GM21423 (cell line): ENCODE measurements at regions not wholly inside any gene's neighbourhood (a gene's known extent, or its start where the extent isn't known, plus 50 kb on each side); places are given as distances from the start of the nearest gene placed in this dataset.

ENCODE experiments used
- ATAC-seq: cut with Tn5 transposase; IDR thresholded peaks from one replicate; pipeline ENCODE4 v1.9.1; 2021; ENCODE audit warnings: mild to moderate bottlenecking, moderate library complexity; ENCODE audit not compliant: unreplicated experiment

DNA sequence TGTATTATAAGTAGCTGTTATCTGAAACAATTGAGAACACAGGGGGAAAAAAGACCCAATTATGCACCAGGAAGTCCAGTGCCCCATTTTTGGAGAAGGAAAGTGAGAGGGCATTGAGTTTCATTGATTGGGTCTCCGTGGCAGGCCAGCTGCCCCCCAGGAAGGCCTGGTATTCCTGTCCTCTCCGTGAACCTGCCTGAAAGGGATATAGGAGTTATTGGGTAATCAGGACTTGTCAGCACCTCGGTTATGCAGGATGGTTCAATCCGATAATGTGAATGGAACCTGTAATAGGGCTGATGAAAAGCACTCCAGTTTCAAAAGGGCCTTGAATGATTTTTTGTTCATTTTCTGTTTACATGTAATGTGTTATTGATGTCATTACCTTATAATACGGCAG is 122.0 kb upstream of the RARB start:
- ATAC-seq, result no peak

DNA sequence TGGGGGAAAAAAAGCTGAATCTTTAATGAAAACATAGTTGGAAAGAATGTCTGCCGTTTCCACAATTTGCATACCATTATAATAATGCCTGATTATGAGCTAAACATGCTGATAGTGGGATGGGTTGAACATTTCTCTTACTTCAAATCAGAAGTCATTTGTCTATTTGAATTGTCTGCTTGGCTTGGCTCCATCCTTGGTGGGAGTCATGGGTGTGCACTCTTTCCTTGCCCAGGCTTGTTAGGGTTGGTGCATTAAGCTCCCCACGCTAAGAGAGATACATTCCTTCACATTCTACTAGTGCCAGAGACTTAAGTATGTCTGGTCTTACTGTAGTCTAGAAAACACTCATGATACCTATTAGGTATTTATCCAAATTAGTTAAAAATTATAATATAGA is 121.4 kb upstream of the RARB start:
- ATAC-seq, result no peak

DNA sequence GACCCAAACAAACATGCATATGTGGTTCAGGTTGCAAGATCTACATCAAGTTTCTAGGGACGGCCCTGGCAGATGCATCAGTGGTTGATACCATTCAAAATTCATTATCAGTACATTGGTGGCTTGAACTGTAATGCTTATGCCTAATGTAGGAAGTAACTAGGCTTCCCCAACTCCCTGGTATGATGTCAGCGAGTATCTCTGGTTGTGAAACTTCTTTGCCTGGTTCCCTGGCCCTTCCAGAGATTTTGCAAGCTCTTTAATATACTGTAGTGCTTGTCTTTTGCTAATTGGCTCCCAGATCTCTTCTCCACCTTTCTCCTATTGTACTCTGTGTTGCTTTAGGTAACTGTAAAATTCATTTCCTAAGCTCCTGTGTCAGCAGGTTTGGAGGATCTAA is 114.8 kb upstream of the RARB start:
- no peak for ATAC-seq

DNA sequence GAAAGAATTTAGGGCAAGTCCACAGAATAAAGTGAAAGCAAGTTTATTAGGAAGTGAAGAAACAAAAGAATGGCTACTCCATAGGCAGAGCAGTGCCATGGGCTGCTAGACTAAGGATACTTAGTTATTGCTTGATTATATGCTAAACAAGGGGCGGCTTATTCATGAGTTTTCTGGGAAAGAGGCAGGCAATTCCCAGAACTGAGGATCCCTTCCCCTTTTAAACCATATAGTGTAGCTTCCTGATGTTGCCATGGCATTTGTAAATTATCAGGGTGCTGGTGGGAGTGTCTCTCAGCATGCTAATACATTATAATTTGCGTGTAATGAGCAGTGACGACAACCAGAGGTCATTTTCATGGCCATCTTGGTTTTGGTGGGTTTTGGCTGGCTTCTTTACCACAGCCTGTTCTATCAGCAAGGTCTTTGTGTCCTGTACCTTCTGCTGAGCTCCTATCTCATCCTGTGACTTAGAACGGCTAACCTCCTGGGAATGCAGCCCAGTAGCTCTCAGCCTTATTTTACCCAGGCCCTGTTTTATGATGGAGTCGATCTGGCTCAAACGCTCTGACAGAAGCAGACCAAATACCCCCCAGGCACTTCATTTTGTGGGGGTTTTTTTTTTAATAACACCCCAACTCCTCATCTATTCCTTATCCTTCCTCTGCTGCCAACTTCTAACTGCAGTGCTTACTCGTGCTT is 103.0 kb upstream of the RARB start:
- ATAC-seq, result no peak

DNA sequence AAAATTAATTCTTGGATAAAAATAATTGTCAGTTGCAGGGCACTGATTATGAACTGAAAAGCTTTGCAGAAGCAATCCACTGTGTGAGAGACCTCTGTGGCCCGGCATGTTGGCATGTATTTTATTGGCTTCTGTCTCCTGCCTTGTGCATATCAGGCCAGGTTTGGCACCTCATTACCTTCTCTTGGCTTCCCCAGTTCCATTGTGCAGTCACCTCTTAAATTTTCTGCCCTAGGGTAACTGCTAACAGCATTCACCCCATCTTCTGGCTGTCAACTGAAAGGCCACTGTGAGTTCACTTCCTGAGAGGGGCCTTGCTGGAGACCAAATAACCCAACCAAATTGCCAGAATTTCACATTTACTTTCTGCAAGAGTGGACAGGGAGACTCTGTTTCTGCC is 92.7 kb upstream of the RARB start:
- ATAC-seq, result no peak

DNA sequence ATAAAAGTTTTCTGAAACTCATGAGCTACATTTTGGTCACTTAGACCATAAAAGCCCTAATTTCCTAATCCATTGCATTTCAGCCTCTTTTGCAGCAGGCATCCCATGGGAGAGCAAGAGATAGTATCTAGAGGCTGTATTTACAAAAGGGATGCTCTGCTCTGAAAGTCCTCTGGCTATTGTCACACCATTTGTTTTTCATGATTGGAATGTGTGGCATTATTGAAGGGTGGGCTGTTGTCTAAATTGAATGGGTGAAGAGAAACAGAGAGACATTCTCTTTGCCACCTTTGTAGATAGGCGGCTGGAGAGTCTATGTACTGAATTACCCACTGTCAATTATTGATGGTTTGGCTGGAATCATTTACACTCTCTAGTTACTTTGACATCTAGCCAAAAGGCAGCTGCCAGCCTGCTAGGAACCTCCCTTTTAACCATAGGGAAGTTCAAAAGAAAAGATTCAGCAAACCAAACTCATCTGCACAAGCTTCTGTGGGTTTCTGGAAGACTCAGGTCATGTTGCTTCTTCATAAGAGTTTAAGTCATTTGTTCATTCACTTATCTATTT is 89.8 kb upstream of the RARB start:
- no peak for ATAC-seq

DNA sequence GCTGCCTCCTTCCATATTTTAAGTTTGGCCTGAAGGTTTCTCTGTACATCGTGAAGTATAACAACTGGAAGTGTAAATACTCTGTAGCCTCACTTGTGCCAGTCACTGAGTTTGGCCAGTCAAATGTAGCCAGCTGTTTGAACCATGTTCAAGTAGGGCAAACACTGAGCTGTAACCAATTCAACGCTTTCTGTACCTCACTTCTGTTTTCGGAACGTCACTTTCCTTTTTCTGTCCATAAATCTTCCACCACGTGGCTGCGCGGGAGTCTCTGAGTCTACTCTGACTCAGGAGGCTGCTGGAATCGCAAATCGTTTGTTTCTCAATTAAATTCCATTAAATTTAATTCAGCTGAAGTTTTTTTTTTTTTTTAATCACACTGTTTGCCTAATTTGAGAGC is 88.8 kb upstream of the RARB start:
- no peak for ATAC-seq

DNA sequence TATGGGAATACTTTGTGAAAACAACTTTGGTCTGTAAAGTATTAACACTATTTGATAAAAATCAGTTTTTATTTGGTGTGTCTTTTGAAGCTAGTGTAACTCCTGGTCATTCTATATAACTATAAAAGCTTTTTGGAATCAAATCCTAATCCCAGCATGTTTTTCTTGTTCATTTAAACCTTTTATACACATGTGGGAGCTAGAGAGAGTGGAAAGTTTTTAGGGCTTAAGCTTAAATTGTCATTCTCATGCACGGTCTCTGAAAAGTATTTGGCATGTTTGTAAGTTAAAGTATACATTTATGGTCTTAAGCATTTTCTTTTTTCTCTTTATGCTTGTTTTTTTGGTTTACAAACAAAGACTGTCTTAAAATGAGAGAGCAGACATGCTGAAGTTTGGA is 83.4 kb upstream of the RARB start:
- no peak for ATAC-seq

DNA sequence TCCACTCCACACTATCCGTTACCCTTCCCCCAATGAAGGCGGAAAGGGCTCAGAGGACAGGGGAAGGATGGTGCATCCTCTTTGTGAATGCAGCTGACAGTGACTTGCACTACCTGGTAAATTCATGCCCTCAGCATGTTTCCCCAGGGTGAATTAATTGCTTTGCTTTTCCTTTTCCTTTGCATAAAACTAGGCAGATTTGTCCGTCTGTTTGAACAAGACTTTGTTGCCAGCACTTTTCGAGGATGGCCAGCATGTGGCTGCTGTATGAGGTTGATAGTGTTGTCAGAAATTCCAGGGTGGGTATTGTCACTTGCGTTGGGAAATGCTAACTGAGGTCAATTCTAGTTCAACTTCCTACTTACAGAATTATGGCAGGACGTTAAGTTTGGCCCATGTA is 79.0 kb upstream of the RARB start:
- ATAC-seq, result no peak

DNA sequence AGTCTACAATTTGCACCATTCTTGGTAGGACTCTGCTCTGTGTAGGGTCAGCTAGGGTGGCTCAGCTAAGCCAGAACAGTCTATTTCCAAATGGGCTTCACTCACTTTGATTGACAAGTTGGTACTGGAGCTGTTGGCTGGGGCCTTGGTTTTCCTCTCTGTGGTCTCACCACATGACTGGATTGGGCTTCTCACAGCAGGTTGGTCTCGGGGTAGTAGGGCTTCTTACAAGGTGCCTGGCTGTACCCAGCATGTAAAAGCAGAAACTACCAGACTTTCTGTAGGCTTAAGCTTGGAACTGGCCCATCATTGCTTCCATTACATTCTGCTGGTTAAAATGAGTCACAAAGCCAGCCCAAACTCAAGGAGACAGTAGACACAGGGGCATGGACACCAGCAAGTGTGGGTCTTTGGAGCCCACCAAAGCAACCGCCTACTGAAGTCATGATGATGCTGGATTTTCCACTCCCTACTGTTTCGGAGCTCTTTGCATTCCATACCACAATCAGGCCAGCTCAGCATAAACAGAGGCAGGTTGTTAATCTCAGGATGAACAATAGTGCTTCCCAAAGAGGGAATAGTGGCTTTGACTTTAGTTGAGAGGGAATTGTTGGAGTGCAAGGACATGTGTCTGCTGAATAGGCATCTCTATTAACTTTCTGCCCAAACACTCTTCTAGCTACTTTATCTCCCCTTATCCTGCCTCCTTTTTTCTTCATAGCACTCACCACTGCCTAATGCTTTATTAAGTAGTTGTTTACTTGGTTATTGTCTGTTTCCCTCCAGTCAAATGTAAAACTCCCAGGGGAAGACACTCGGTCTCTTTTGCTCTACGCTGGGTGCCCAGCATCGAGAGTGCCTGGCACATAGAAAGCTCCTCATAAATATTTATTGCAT is 78.0 kb upstream of the RARB start:
- no peak for ATAC-seq

DNA sequence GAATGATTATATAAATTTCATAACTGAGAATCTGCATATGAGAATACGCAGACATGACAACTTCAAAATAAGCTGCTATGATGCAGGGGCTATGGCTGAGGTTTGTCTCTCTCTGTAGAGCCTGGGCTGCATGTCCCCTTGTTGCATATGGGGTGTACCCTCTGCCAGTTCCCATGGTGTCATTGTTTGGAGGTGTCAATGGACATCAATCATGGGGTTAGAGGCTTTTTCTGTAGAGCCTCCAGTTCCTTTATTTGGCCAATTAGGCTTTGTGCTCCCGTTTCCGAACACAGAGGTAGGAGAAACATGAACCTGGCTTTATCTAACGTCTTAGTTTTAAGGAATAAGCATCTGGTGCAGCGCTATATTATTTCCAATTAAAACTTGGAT is 77.3 kb upstream of the RARB start:
- ATAC-seq, result no peak

DNA sequence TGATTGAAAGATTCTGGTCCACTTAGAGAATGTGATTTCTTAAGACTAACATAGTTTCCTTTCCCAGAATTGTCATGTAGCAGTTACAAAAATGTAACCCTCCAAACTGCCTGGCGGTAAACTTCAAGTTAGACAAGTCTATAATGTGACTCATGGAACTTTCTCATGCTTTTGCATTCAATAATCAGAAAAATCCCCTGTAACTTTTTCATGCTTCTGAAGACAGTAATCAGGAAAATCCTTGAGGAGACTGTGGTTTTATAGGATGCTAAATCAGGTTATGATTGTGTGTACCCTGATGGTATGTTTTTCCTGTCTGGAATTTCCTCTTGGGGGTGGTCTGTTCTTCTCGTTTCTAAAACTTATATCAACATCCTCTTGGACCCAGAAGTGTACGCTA is 74.0 kb upstream of the RARB start:
- no peak for ATAC-seq

DNA sequence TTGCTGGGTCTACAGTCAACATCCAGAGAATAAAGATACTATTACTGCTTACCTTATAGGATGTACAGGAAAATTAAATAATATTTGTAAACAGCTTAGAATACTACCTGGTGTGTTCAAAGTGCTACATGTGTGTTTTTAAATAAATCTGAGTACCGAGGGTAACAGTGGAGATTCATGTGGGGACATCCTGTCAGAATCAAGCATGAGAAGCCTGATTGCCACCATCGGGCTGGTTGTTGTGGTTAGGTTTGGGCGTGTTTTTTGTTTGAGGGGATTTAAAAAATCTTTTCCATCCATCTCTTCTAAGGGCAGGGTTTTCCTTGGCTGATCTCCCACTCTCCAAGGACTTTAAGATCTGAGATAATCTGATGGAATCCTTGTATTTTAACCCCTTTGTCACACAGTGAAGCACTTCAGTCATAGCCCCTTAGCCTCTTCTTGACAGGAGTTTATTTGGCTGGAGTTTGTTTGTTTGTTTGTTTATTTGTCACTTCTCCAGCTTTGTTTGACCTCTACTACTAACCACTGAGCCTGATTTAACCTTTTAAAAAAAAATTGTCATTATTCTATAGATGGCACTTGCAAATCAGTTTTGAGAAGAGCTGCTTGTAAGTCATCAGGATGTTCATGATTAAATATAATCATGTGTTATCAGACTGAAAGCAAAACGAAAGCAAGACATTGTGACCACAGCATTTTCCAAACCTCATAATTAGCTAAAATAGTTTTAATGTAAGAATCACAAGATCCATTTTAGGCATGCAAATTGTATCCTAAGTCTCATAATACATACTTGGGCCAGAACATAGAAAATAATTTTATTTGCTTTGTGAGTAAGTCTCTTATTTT is 72.8 kb upstream of the RARB start:
- ATAC-seq, result no peak

DNA sequence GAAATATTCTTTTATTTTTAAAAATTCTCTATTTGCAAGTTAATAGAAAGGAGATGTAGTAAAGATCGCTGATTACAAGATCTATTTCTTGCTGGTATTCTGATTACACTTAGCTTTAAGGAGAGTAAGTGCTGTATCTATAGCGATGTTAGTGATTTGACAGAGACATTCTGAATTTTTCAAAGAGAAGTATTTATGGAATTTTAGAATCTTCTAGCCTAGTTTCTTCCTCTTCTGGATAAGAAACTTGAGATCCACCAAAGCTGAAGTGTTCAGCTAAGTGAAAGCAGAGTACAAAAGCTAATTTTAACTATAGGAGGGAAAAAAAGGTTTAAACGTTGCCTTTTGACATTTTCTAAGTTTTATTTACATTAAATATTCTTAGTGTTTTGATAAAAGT is 72.1 kb upstream of the RARB start:
- ATAC-seq, result no peak

DNA sequence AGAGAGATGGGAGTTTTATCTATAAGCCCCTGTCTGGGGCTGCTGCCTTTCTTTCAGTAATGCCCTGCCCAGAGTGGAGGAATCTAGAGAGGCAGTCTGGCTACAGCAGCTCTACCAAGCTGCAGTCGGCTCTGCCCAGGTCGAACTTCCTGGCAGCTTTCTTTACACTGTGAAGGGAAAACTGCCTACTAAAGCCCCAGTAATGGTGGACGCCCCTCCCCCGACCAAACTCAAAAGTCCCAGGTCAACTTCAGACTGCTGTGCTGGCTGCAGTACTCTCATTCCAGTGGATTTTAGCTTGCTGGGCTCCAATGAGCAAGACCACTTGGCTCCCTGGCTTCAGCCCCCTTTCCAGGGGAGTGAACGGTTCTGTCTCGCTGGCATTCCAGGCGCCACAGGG is 65.9 kb upstream of the RARB start:
- no peak for ATAC-seq

DNA sequence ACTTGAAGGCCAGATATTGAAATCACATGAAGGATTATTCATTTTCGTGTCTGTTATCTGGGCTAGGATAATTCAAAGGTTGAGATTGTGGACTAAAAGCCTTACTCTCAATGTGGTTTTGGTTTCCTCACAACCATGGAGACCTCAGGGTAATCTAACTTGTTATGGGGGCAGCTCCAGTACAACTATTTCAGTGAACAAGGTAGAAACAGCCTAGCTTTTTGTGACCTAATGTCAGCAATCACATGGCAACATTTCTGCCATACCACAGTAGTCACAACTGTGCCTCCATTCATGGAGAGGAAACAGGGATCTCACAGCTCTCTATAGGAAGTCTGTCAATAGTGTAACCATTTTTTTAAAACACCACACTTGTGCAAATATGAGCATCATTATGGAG is 62.4 kb upstream of the RARB start:
- no peak for ATAC-seq

DNA sequence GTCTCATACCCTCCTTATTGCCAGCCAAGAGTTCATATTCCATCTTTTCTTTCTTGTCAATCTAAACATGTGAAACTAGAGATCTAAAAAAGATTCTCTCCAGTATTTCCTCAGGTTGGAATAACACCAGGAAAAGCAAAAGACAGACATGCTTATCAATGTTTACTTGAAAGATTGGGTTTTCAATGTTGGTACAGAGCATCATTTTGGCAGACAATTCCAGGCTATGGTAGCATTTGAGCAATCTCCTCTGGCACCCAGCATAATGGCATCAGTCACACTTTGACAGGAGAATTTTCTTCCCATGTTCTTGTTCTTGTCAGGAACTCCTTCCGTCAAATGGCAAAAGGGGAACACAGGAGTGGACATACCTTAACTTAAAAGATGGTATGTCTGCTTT is 61.0 kb upstream of the RARB start:
- ATAC-seq, result no peak

DNA sequence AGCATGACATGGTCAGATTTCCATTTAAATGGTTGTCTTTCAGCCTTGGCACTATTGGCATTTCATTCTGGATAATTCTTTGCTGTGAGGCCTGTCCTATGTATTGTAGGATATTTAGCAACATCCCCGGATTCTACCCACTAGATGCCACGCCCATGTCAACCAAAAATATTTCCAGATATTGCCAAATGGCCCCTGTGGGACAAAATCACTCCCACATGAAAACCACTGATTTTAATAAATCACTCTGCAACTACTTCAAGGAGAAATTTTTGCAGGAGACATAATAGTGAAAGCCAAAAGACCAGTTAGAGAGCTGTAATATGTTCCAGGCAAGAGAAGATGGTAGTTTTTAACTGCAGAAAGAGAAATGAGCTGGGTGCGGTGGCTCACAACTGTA is 55.9 kb upstream of the RARB start:
- ATAC-seq, result no peak

DNA sequence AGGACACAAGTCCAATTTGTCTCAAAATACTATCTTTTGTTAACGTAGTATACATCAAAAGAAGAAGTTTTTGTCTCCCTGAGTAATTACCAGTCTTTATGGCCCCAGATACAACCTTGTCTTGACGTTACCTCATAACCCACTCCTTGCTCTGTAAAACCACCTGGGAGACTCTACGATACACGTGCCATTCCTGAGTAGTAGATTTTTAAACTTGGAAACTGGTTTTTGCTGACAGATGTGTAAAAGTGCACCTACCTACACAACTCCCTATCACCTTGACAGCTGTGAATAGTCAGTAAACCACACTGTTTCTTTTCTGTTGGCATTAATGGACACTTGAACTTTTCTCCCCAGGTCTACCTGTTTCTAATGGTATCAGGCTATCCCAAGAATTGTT is 51.7 kb upstream of the RARB start:
- no peak for ATAC-seq

DNA sequence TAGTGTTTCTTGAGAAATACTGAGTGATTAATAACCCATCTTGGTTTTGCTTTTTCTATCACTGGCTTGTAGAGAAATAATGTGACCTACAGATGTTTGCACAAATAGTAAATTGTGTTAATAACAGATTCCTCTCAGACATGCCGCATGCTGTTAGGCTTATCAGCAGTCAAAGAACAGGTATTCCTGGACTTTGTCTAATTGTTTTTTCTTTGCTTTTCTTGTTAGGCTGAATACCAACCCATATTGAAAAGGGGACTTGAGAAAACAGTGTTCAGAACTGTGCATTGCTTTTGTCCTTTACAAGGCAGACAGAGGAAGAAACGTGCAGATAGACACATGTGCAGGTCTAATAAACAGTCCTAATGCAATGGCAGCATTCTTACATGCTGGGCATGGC is 51.0 kb upstream of the RARB start:
- ATAC-seq, result no peak
